ENCODE measurements at regions not wholly inside any gene's neighbourhood (a gene's known extent, or its start where the extent isn't known, plus 50 kb on each side); places are given as distances from the start of the nearest gene placed in this dataset.

- no peak for TF ChIP-seq CTCF (IDR thresholded peaks at IDR 0.05)
- Mint-ChIP-seq H3K9me3 (peaks cover 4% of the 10 kb centered on the region), H3K4me3 (no peak overlapping the region), H3K4me1 (ENCODE audit: low read depth) (no peaks in the 10 kb centered on the region), H3K27me3 (no peaks in the 10 kb centered on the region), H3K36me3 (ENCODE audit: low read depth) (no peaks in the 10 kb centered on the region), H3K27ac (no peak overlapping the region)
- no peak for DNase-seq
- ChIA-PET CTCF (no interaction called here), POLR2A (no interaction called here)
- intact Hi-C loops (cut with micrococcal nuclease) = no loop called here
- ATAC-seq = no peak
Measured at GRCh38 chrX:56099271-56099670, 132.9 kb upstream of the KLF8 start.

GRCh38 chrX:56107320-56107719 lies 124.8 kb upstream of the KLF8 start:
- Mint-ChIP-seq H3K4me1 (ENCODE audit: low read depth) (no peaks in the 10 kb centered on the region), H3K27ac (no peak overlapping the region), H3K4me3 (no peak overlapping the region), H3K27me3 (no peaks in the 10 kb centered on the region), H3K9me3 (peaks cover 3% of the 10 kb centered on the region), H3K36me3 (ENCODE audit: low read depth) (peaks cover 3% of the 10 kb centered on the region)
- ChIA-PET POLR2A (no interaction called here), CTCF (no interaction called here)
- ATAC-seq (no peak), DNase-seq (no peak)
- no peak for TF ChIP-seq CTCF (IDR thresholded peaks at IDR 0.05)
- intact Hi-C loops (cut with micrococcal nuclease) = no loop called here

GRCh38 chrX:56113785-56114436 lies 118.2 kb upstream of the KLF8 start:
- Mint-ChIP-seq H3K9me3 (no peaks in the 10 kb centered on the region), H3K4me3 (no peak overlapping the region), H3K4me1 (ENCODE audit: low read depth) (no peaks in the 10 kb centered on the region), H3K27me3 (no peaks in the 10 kb centered on the region), H3K36me3 (ENCODE audit: low read depth) (no peaks in the 10 kb centered on the region), H3K27ac (no peak overlapping the region)
- ChIA-PET POLR2A (no interaction called here), CTCF (no interaction called here)
- TF ChIP-seq CTCF (IDR thresholded peaks at IDR 0.05) = no peak
- intact Hi-C loops (cut with micrococcal nuclease) = no loop called here
- no peak for ATAC-seq
- no peak for DNase-seq

- Mint-ChIP-seq H3K9me3 (no peaks in the 10 kb centered on the region), H3K27ac (no peak overlapping the region), H3K36me3 (ENCODE audit: low read depth) (no peaks in the 10 kb centered on the region), H3K27me3 (no peaks in the 10 kb centered on the region), H3K4me3 (no peak overlapping the region), H3K4me1 (ENCODE audit: low read depth) (no peaks in the 10 kb centered on the region)
- intact Hi-C loops (cut with micrococcal nuclease) = no loop called here
- DNase-seq = no peak
- ATAC-seq = no peak
- CTCF ChIA-PET = no interaction called here
- POLR2A ChIA-PET = no interaction called here
- TF ChIP-seq CTCF (IDR thresholded peaks at IDR 0.05) = no peak
Measured at GRCh38 chrX:56114437-56114787, 117.7 kb upstream of the KLF8 start.

- ATAC-seq (no peak), DNase-seq (no peak)
- ChIA-PET CTCF (no interaction called here), POLR2A (no interaction called here)
- Mint-ChIP-seq H3K4me3 (no peak overlapping the region), H3K27me3 (no peaks in the 10 kb centered on the region), H3K36me3 (ENCODE audit: low read depth) (no peaks in the 10 kb centered on the region), H3K4me1 (ENCODE audit: low read depth) (no peaks in the 10 kb centered on the region), H3K27ac (no peak overlapping the region), H3K9me3 (no peaks in the 10 kb centered on the region)
- intact Hi-C loops (cut with micrococcal nuclease) = no loop called here
- TF ChIP-seq CTCF (IDR thresholded peaks at IDR 0.05) = no peak
Measured at GRCh38 chrX:56120242-56120641, 111.9 kb upstream of the KLF8 start.

Measured in activated CD8-positive, alpha-beta T cell treated with anti-CD3 and anti-CD28 coated beads for 36 hours (primary cell).